Osteoblast (primary cell): ENCODE measurements at regions not wholly inside any gene's neighbourhood (a gene's known extent, or its start where the extent isn't known, plus 50 kb on each side); places are given as distances from the start of the nearest gene placed in this dataset.
"Not testable (repeated sequence)": the region's sequence is repeated elsewhere in the genome, so short reads cannot be mapped to it uniquely, and the experiment has no call there.

Experiments
- DNase-seq: peaks from one replicate; pipeline ENCODE4 v3.0.0; 2011; ENCODE audit warnings: low spot score, mixed read lengths; ENCODE audit not compliant: insufficient read length; ENCODE audit errors: missing footprints
- H2AFZ ChIP-seq: 2 replicates; pipeline ENCODE4 v1.6.0; 2011; ENCODE audit warnings: mild to moderate bottlenecking, low read length
- H3K27ac ChIP-seq: 2 replicates; pipeline ENCODE4 v1.5.1; 2011; ENCODE audit warnings: mild to moderate bottlenecking, low read depth, low read length, moderate library complexity
- H3K27me3 ChIP-seq: 2 replicates; pipeline ENCODE4 v1.6.0; 2012; ENCODE audit warnings: mild to moderate bottlenecking, control low read depth, inconsistent platforms, low read length, moderate library complexity; ENCODE audit not compliant: insufficient read depth
- H3K36me3 ChIP-seq: 2 replicates; pipeline ENCODE4 v1.5.1; 2011; ENCODE audit warnings: mild to moderate bottlenecking, low read length, control low read depth, moderate library complexity; ENCODE audit not compliant: insufficient read depth
- H3K4me1 ChIP-seq: 2 replicates; pipeline ENCODE4 v1.5.1; 2011; ENCODE audit warnings: mild to moderate bottlenecking, low read length, control low read depth, moderate library complexity; ENCODE audit not compliant: insufficient read depth
- H3K4me2 ChIP-seq: 2 replicates; pipeline ENCODE4 v1.6.0; 2011; ENCODE audit warnings: mild to moderate bottlenecking, low read length; ENCODE audit not compliant: insufficient read depth
- H3K4me3 ChIP-seq: fragments of 200-600 bp; sonication (generic); 3 replicates; pipeline ENCODE4 v1.5.1; 2012; ENCODE audit warnings: mild to moderate bottlenecking, low read length, inconsistent platforms; ENCODE audit not compliant: insufficient read depth
- H3K79me2 ChIP-seq: 2 replicates; pipeline ENCODE4 v1.6.0; 2012; ENCODE audit warnings: mild to moderate bottlenecking, low read length, control low read depth, inconsistent platforms; ENCODE audit not compliant: insufficient read depth
- H3K9me3 ChIP-seq: 2 replicates; pipeline ENCODE4 v1.5.1; 2011; ENCODE audit warnings: low read depth, low read length, control low read depth
- H4K20me1 ChIP-seq: 2 replicates; pipeline ENCODE4 v1.6.0; 2012; ENCODE audit warnings: mild to moderate bottlenecking, low read length, control low read depth; ENCODE audit not compliant: insufficient read depth
- TF ChIP-seq, protein P1 (sequence below): IDR thresholded peaks from 2 replicates; pipeline ENCODE4 v1.5.1; 2011; ENCODE audit warnings: mild to moderate bottlenecking, low read depth, low read length, moderate library complexity; ENCODE audit errors: extremely low read depth

DNA sequence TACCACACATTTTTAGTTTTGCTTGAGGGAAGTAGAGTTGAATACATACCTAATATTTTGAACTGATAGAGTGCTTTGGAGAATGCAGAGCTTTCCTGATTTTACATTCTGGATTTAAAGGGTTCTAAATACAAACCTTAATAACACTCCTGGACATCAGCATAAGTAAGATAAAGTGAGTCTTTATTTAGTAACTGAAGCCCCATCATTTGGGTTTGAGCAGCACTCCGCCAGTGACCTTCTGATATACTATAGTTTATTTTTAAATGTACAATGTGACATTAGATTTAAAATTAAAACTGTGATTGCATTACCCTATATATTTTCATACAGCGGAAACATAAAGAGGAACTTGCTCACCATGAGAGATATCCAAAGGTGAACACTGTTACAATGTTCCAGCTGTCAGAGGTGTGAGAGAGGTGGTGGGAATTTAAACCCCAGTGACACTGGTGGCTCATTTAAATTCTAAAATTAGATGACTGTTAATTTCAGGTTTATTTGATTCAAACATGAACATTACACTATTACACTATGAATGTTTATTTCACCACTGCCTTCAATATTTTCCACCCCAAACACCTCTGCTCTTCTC lies 203.0 kb upstream of the PCSK5 start:
- no peak overlapping the region for H2AFZ ChIP-seq

DNA sequence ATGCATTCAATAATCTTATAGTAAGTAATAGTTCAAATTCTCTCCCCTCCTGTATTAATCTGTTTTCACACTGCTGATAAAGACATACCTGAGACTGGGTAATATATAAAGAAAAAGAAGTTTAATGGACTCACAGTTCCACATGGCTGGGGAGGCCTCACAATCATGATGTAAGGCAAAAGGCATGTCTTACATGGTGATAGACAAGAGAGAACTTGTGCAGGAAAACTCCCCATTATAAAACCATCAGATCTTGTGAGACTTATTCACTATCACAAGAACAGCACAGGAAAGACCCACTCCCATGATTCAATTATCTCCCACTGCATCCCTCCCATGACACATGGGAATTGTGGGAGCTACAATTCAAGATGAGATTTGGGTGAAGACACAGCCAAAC lies 199.9 kb upstream of the PCSK5 start:
- not testable (repeated sequence) for DNase-seq, H3K27me3 ChIP-seq, H3K79me2 ChIP-seq, H2AFZ ChIP-seq, H3K4me1 ChIP-seq, H3K4me2 ChIP-seq, H3K27ac ChIP-seq, H3K9me3 ChIP-seq, H3K4me3 ChIP-seq, H3K36me3 ChIP-seq, H4K20me1 ChIP-seq

More for the DNA sequence above, 203.0 kb upstream of the PCSK5 start:
- H3K36me3 ChIP-seq: no peaks in the 10 kb centered on the region
- no peak overlapping the region for H3K4me3 ChIP-seq
- no peaks in the 10 kb centered on the region for H4K20me1 ChIP-seq
- H3K4me1 ChIP-seq: no peaks in the 10 kb centered on the region
- H3K27ac ChIP-seq: no peak overlapping the region
- H3K27me3 ChIP-seq: no peaks in the 10 kb centered on the region
- DNase-seq: no peak
- H3K9me3 ChIP-seq: no peaks in the 10 kb centered on the region
- no peaks in the 10 kb centered on the region for H3K79me2 ChIP-seq
- no peak overlapping the region for H3K4me2 ChIP-seq
- TF ChIP-seq, protein P1, sequence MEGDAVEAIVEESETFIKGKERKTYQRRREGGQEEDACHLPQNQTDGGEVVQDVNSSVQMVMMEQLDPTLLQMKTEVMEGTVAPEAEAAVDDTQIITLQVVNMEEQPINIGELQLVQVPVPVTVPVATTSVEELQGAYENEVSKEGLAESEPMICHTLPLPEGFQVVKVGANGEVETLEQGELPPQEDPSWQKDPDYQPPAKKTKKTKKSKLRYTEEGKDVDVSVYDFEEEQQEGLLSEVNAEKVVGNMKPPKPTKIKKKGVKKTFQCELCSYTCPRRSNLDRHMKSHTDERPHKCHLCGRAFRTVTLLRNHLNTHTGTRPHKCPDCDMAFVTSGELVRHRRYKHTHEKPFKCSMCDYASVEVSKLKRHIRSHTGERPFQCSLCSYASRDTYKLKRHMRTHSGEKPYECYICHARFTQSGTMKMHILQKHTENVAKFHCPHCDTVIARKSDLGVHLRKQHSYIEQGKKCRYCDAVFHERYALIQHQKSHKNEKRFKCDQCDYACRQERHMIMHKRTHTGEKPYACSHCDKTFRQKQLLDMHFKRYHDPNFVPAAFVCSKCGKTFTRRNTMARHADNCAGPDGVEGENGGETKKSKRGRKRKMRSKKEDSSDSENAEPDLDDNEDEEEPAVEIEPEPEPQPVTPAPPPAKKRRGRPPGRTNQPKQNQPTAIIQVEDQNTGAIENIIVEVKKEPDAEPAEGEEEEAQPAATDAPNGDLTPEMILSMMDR: no peak

DNA sequence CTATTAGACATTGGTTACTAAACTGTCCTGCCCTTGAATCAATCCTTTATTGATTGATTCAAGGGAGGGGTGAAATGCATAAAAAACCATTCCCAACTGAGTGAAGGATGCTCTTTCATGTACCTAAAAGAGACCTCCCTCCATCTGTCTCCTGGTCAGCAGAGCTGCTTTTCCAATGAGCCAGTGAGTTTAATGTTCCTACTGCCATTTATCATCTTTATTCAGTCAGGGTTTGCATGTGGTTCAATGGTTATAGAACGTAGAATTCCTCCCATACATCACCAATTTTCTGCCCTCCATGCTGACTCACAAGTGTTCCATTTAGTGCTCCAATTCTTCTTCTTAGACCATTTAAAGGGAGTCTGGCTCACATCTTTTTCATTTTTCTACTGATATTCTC lies 199.1 kb upstream of the PCSK5 start:
- Histone ChIP-seq H3K27ac (no peak overlapping the region), H3K4me2 (no peak overlapping the region), H3K9me3 (no peaks in the 10 kb centered on the region), H3K36me3 (no peaks in the 10 kb centered on the region), H3K4me1 (no peaks in the 10 kb centered on the region), H3K79me2 (no peaks in the 10 kb centered on the region), H3K27me3 (no peaks in the 10 kb centered on the region), H2AFZ (no peak overlapping the region), H4K20me1 (no peaks in the 10 kb centered on the region), H3K4me3 (no peak overlapping the region)
- TF ChIP-seq, protein P1: no peak
- DNase-seq: no peak

GRCh38 chr9:75692309-75692708 lies 198.2 kb upstream of the PCSK5 start:
- Histone ChIP-seq H2AFZ (no peak overlapping the region), H3K9me3 (no peaks in the 10 kb centered on the region), H3K4me1 (no peaks in the 10 kb centered on the region), H3K79me2 (no peaks in the 10 kb centered on the region), H3K36me3 (no peaks in the 10 kb centered on the region), H3K4me2 (no peak overlapping the region), H3K27ac (no peak overlapping the region), H4K20me1 (no peaks in the 10 kb centered on the region), H3K27me3 (no peaks in the 10 kb centered on the region), H3K4me3 (no peak overlapping the region)
- TF ChIP-seq, protein P1: no peak
- DNase-seq: no peak
